Esophagus squamous epithelium (tissue), 5 donors: ENCODE measurements at regions not wholly inside any gene's neighbourhood (a gene's known extent, or its start where the extent isn't known, plus 50 kb on each side); places are given as distances from the start of the nearest gene placed in this dataset.

Experiments used
- DNase-seq: peaks from one replicate; lab custom pipeline; 2025; lab: John Stamatoyannopoulos, UW
- H3K27ac ChIP-seq, 4 donors: fragments of 200-600 bp; sonication (generic); one replicate each; pipeline ENCODE4 v1.5.1; 2016 to 2019; ENCODE audit warnings: mild to moderate bottlenecking in 1 of 4
- H3K27me3 ChIP-seq, 4 donors: fragments of 200-600 bp; sonication (generic); 1 replicate in 3 of 4; 2 replicates in 1 of 4; pipeline versions ENCODE4 v1.5.1 to v1.6.0; 2017 to 2021; ENCODE audit warnings: antibody characterized with exemption in 1 of 4
- H3K36me3 ChIP-seq, 3 donors: fragments of 200-600 bp; sonication (generic); one replicate each; pipeline ENCODE4 v1.5.1; 2016 to 2019
- H3K4me1 ChIP-seq, 3 donors: fragments of 200-600 bp; sonication (generic); one replicate each; pipeline ENCODE4 v1.5.1; 2017 to 2019
- H3K4me3 ChIP-seq, 4 donors: fragments of 200-600 bp; sonication (generic); 1 replicate in 3 of 4; 2 replicates in 1 of 4; pipeline ENCODE4 v1.5.1; 2016 to 2019; ENCODE audit warnings: mild to moderate bottlenecking in 2 of 4, moderate library complexity in 1 of 4
- H3K9me3 ChIP-seq, 3 donors: fragments of 200-600 bp; sonication (generic); one replicate each; pipeline ENCODE4 v1.5.1; 2016 to 2019
- POLR2A ChIP-seq, 4 donors: fragments of 450-650 bp; IDR thresholded peaks; one replicate each; pipeline ENCODE4 v1.6.1; 2017; ENCODE audit warnings: antibody characterized with exemption in 4 of 4, mild to moderate bottlenecking in 4 of 4, moderate library complexity in 3 of 4
- WGBS, 2 donors: methylation state at CpG; one replicate each; pipeline ENCODE4 v1.1.5; 2018; 5-methylcytosine and 5-hydroxymethylcytosine counted together
- intact Hi-C: fragments of 100-400 bp; cut with DNase I; formaldehyde crosslinking; loops from one replicate; pipeline ENCODE4 v1.15.0; 2022
- small RNA-seq, 4 donors: library from RNA; depleted of rRNA; stranded (forward); fragments of <200 nt; gene quantifications; one replicate each; pipeline ENCODE3, GENCODE V24; 2016
- TF ChIP-seq, protein P1 (sequence below), 6 experiments: fragments of 450-650 bp in 4 of 6; fragments of 200-600 bp in 2 of 6; sonication (generic) in 2 of 6; IDR thresholded peaks; one replicate each; pipeline ENCODE4 v1.5.1; 2016 to 2019; ENCODE audit warnings: antibody characterized with exemption in 6 of 6, mild to moderate bottlenecking in 4 of 6, moderate library complexity in 4 of 6
- donor health status: DM: yes; HTN: yes; CAD: no.

DNA sequence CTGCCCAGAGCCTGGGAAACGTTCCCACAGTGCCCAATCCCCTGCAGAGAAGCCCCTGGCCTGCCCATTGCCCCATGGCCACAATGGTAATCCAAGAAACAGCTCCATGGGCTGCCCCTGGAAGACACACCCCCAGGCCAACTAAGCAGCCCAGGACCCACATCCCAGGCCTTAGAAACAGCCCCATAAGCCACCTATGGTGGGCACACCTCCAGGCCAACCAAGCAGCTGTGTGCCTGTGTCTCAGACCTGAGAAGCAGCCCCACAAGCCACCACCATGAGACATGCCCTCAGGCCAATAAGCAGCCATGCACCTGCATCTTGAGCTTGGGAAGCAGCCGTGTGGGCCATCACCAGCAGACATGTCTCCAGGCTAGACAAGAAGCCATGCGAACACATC lies 52.9 kb upstream of the SSBP2 start:
- H3K4me3 ChIP-seq = no peak overlapping the region
- intact Hi-C loops = no loop called here
- H3K36me3 ChIP-seq = no peaks in the 10 kb centered on the region
- peaks cover 0 to 5% (median 5%) of the 10 kb centered on the region in 3 donors for H3K4me1 ChIP-seq
- H3K27me3 ChIP-seq = no peaks in the 10 kb centered on the region
- WGBS, 2 donors = no CpG with 5 or more reads among the region's 3 CpGs
- TF ChIP-seq POLR2A (IDR thresholded peaks at IDR 0.05) = no peak
- TF ChIP-seq, protein P1, sequence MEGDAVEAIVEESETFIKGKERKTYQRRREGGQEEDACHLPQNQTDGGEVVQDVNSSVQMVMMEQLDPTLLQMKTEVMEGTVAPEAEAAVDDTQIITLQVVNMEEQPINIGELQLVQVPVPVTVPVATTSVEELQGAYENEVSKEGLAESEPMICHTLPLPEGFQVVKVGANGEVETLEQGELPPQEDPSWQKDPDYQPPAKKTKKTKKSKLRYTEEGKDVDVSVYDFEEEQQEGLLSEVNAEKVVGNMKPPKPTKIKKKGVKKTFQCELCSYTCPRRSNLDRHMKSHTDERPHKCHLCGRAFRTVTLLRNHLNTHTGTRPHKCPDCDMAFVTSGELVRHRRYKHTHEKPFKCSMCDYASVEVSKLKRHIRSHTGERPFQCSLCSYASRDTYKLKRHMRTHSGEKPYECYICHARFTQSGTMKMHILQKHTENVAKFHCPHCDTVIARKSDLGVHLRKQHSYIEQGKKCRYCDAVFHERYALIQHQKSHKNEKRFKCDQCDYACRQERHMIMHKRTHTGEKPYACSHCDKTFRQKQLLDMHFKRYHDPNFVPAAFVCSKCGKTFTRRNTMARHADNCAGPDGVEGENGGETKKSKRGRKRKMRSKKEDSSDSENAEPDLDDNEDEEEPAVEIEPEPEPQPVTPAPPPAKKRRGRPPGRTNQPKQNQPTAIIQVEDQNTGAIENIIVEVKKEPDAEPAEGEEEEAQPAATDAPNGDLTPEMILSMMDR (IDR thresholded peaks at IDR 0.05) = no peak
- H3K27ac ChIP-seq = no peak overlapping the region
- H3K9me3 ChIP-seq = peaks cover 0 to 7% (median 3%) of the 10 kb centered on the region in 3 donors
- no peak for DNase-seq

DNA sequence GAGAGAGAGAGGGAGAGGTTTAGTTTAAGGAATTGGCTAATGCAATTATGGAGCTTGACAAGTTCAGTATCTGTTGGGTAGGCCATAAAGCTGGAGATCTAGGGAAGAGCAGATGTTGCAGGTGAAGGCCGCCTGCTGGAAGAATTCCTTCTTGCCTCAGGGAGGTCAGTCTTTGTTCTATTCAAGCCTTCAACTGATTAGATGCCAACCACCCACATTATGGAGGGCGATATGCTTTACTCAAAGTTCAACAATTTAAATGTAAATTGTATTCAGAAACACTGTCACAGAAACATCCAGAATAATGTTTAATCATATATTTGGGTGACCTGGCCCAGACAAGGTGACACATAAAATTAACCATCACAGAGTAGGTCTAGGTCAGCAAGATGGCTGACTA lies 51.7 kb upstream of the SSBP2 start:
- H3K27me3 ChIP-seq = no peaks in the 10 kb centered on the region
- H3K4me3 ChIP-seq = no peak overlapping the region
- peaks cover 0 to 5% (median 5%) of the 10 kb centered on the region in 3 donors for H3K4me1 ChIP-seq
- peaks cover 0 to 3% (median 0%) of the 10 kb centered on the region in 3 donors for H3K9me3 ChIP-seq
- no peaks in the 10 kb centered on the region for H3K36me3 ChIP-seq
- H3K27ac ChIP-seq = no peak overlapping the region
- TF ChIP-seq, protein P1 (IDR thresholded peaks at IDR 0.05) = no peak
- no peak for TF ChIP-seq POLR2A (IDR thresholded peaks at IDR 0.05)
- no peak for DNase-seq
- 86 to 89% methylated on average over 2 of the region's 2 CpGs for WGBS, 2 donors
- intact Hi-C loops = no loop called here

DNA sequence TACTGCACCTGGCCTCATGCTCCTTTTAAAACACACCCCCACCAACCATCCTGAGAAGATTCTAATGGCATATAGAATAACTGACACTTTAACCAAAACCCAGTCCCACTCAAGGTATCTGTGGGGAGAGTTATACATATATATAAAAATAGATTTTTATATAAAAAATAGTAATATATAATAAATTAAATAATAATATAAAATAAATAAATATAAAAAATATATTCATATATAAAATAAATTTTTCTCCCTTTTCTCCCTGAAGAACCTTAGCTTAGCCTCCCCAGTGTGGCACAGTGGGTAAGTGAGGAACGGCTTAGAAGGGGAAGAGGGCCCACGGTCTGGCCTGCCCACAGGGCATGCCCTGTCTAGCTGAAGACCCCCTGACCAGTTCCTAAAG lies 51.1 kb upstream of the SSBP2 start:
- TF ChIP-seq POLR2A (IDR thresholded peaks at IDR 0.05) = no peak
- TF ChIP-seq, protein P1 (IDR thresholded peaks at IDR 0.05) = no peak
- H3K27me3 ChIP-seq = no peaks in the 10 kb centered on the region
- H3K4me1 ChIP-seq = peaks cover 0 to 5% (median 5%) of the 10 kb centered on the region in 3 donors
- no peaks in the 10 kb centered on the region for H3K9me3 ChIP-seq
- intact Hi-C loops = no loop called here
- H3K36me3 ChIP-seq = no peaks in the 10 kb centered on the region
- 80 to 86% methylated on average over 2 of the region's 2 CpGs for WGBS, 2 donors
- DNase-seq = no peak
- no peak overlapping the region for H3K27ac ChIP-seq
- H3K4me3 ChIP-seq = no peak overlapping the region

DNA sequence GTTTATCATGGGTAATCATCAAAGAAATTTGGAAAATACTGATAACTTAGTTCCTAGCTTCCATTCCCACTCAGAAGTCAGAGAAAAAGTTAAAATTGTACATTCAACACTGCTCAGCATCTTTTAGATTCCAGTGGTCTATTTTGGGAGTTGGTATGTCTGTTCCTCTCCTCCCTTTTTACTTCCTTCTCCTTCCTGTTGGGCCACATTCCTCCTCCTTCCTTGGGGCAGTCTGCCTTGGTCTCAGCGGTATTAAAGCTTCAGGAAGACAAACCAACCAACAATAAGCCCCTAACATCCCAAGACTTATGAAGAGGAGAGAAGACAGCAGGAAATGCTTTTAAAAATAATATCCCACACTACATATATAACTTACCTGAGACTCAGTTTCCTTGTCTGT lies 49.9 kb upstream of the SSBP2 start:
- no peak for TF ChIP-seq POLR2A (IDR thresholded peaks at IDR 0.05)
- TF ChIP-seq, protein P1 (IDR thresholded peaks at IDR 0.05) = no peak
- intact Hi-C loops = no loop called here
- Histone ChIP-seq H3K27me3 (no peaks in the 10 kb centered on the region), H3K4me1 (peaks cover 0 to 5% (median 5%) of the 10 kb centered on the region in 3 donors), H3K4me3 (no peak overlapping the region), H3K27ac (no peak overlapping the region), H3K9me3 (no peaks in the 10 kb centered on the region), H3K36me3 (no peaks in the 10 kb centered on the region)
- WGBS, 2 donors = 9% methylated on average over 1 of the region's 1 CpG
- DNase-seq = no peak

Small RNA genes lying in the stretch of these regions (small RNA-seq; reads per million reads assigned to genes)
- gene SEM1P1 = 0 reads per million in 4 donors
